ENCODE measurements at regions not wholly inside any gene's neighbourhood (a gene's known extent, or its start where the extent isn't known, plus 50 kb on each side); places are given as distances from the start of the nearest gene placed in this dataset.

DNA sequence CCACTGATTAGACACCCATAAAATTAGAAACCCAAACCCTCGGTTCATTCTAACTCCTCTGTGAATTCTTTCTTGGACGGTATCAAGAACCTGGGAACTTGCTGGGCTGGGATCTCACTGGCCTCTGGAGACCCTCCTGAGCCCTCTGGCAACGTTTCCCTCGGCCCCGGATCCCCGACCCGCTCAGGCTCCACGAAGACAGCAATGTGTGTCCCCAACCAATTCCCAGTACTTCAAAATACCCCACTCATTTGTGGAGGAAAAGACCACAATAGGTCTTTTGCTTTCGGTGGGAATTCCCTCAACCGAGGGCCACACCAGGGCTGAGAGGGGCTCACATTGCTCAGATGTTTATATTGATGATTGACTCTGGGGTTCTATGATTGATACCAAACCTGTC is 117.9 kb upstream of the PRR20G start:
- H3K4me1 Mint-ChIP-seq = peaks cover 8% of the 10 kb centered on the region
- H3K4me3 Mint-ChIP-seq = no peak overlapping the region
- no peaks in the 10 kb centered on the region for H3K9me3 Mint-ChIP-seq
- no peak overlapping the region for H3K27ac Mint-ChIP-seq
- no peaks in the 10 kb centered on the region for H3K36me3 Mint-ChIP-seq (ENCODE audit: low read depth)
- H3K27me3 Mint-ChIP-seq (ENCODE audit: low read depth) = peaks cover 12% of the 10 kb centered on the region
- TF ChIP-seq, protein P1, sequence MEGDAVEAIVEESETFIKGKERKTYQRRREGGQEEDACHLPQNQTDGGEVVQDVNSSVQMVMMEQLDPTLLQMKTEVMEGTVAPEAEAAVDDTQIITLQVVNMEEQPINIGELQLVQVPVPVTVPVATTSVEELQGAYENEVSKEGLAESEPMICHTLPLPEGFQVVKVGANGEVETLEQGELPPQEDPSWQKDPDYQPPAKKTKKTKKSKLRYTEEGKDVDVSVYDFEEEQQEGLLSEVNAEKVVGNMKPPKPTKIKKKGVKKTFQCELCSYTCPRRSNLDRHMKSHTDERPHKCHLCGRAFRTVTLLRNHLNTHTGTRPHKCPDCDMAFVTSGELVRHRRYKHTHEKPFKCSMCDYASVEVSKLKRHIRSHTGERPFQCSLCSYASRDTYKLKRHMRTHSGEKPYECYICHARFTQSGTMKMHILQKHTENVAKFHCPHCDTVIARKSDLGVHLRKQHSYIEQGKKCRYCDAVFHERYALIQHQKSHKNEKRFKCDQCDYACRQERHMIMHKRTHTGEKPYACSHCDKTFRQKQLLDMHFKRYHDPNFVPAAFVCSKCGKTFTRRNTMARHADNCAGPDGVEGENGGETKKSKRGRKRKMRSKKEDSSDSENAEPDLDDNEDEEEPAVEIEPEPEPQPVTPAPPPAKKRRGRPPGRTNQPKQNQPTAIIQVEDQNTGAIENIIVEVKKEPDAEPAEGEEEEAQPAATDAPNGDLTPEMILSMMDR (IDR thresholded peaks at IDR 0.05; ENCODE audit: unreplicated experiment in 3 of 3) = no peak

DNA sequence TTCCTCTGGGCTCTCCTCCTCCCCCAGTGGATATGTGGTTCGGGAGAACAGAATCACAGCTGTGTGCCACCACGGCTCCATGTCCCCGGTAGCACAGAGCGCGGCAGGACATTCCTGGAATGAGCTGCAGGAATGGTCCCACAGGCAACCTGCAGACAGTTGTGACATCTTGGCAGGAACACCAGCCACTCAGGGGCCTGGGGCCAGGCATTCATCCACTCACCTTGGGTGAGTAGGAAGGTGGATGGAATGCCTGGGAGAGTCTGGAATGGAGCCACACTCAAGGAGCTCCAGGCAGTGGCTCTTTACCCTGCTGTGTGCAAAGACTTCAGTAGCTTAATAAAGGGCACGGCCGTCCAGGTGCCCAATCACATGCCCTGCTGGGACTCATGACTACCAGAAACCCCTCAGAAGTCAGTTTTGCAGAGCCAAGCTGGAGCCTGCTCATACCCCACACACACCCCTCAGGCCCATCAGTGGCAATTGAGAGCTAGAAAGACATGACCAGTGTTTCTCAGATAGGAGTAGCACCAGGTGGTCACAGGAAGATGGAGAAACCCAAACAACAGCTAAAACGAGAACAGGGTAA is 117.3 kb upstream of the PRR20G start:
- Mint-ChIP-seq H3K9me3 (peaks cover 3% of the 10 kb centered on the region), H3K36me3 (ENCODE audit: low read depth) (no peaks in the 10 kb centered on the region), H3K27ac (no peak overlapping the region), H3K27me3 (ENCODE audit: low read depth) (peaks cover 9% of the 10 kb centered on the region), H3K4me3 (no peak overlapping the region), H3K4me1 (peaks cover 8% of the 10 kb centered on the region)
- TF ChIP-seq, protein P1 (IDR thresholded peaks at IDR 0.05; ENCODE audit: unreplicated experiment in 3 of 3) = no peak

DNA sequence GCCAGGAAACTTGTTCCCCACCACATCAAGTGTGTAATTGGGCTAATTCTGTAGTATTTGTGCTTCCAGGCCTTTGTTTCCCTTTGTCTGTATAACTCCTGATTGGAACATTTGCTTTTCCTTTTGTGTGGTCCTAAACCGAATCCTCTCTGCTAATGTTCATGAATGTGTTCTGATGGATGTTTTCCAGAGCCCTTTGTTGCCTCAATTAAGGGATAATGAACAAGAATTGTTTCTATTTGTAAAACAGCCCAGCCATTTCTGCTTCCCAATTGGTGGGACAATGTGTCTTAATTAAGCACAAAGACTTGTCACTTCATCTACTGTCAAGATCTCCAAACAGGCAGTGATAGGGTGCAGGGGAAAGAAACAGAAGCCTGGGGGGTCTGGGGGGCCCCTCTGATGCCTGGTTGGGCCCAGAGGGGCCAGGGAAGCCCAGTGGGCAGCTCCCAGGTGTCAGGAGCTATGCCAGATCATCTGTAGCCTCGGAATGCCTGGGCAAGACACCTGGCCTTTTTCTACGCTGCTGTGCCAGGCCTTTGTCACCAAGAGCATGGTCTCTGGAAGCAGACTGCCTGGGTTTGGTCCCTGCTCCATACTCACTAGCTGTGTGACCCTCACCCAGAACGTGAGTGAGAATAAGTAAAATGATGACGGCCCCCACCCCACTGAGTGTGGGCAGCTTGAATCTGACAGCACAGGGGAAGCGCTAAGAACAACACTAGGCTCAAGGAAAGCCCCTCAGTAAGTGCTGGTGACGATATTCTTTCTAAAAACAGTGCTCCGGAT is 116.6 kb upstream of the PRR20G start:
- peaks cover 9% of the 10 kb centered on the region for H3K27me3 Mint-ChIP-seq (ENCODE audit: low read depth)
- no peak overlapping the region for H3K27ac Mint-ChIP-seq
- H3K4me1 Mint-ChIP-seq = peaks cover 8% of the 10 kb centered on the region
- TF ChIP-seq, protein P1 (IDR thresholded peaks at IDR 0.05; ENCODE audit: unreplicated experiment in 3 of 3) = no peak
- H3K4me3 Mint-ChIP-seq = no peak overlapping the region
- H3K9me3 Mint-ChIP-seq = peaks cover 3% of the 10 kb centered on the region
- H3K36me3 Mint-ChIP-seq (ENCODE audit: low read depth) = no peaks in the 10 kb centered on the region

DNA sequence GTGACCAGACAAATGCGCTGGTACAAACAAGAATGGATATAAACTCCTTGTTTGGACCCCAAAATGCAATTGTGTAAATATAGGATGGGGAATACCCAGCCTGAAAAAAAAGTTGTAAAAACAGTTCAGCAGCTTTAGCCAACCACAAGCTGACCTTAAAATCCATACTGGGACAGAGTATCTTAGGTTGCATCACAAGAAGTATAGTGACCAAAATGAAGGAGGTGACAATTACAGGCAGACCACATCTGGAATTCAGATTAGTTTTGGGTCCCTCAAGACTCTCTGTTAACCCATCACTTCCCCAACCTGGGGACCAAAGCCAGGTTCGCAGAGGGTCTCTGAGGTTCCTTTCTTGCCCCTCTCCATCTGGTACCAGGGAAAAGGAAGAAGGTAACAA is 115.9 kb upstream of the PRR20G start:
- TF ChIP-seq, protein P1 (IDR thresholded peaks at IDR 0.05; ENCODE audit: unreplicated experiment in 3 of 3) = no peak
- peaks cover 8% of the 10 kb centered on the region for H3K4me1 Mint-ChIP-seq
- no peaks in the 10 kb centered on the region for H3K36me3 Mint-ChIP-seq (ENCODE audit: low read depth)
- no peak overlapping the region for H3K4me3 Mint-ChIP-seq
- H3K27ac Mint-ChIP-seq = no peak overlapping the region
- H3K27me3 Mint-ChIP-seq (ENCODE audit: low read depth) = peaks cover 9% of the 10 kb centered on the region
- H3K9me3 Mint-ChIP-seq = peaks cover 3% of the 10 kb centered on the region

GRCh38 chr3:127399154-127399553 is 111.3 kb upstream of the PRR20G start:
- peaks cover 10% of the 10 kb centered on the region for H3K27me3 Mint-ChIP-seq (ENCODE audit: low read depth)
- H3K9me3 Mint-ChIP-seq = peaks cover 3% of the 10 kb centered on the region
- no peak overlapping the region for H3K4me3 Mint-ChIP-seq
- H3K36me3 Mint-ChIP-seq (ENCODE audit: low read depth) = no peaks in the 10 kb centered on the region
- H3K27ac Mint-ChIP-seq = no peak overlapping the region
- TF ChIP-seq, protein P1 (IDR thresholded peaks at IDR 0.05; ENCODE audit: unreplicated experiment in 3 of 3) = no peak
- H3K4me1 Mint-ChIP-seq = peaks cover 12% of the 10 kb centered on the region

GRCh38 chr3:127396473-127396872 is 108.6 kb upstream of the PRR20G start:
- H3K4me1 Mint-ChIP-seq = peaks cover 12% of the 10 kb centered on the region

More at GRCh38 chr3:127396473-127396872, 108.6 kb upstream of the PRR20G start:
- TF ChIP-seq, protein P1 (IDR thresholded peaks at IDR 0.05; ENCODE audit: unreplicated experiment in 3 of 3) = no peak
- Mint-ChIP-seq H3K9me3 (peaks cover 3% of the 10 kb centered on the region), H3K27ac (no peak overlapping the region), H3K4me3 (no peak overlapping the region), H3K36me3 (ENCODE audit: low read depth) (no peaks in the 10 kb centered on the region), H3K27me3 (ENCODE audit: low read depth) (peaks cover 16% of the 10 kb centered on the region)
